ENCODE measurements at regions not wholly inside any gene's neighbourhood (a gene's known extent, or its start where the extent isn't known, plus 50 kb on each side); places are given as distances from the start of the nearest gene placed in this dataset.

- intact Hi-C loops (cut with DNase I), result loop anchor here in 1 of 10 donors (5.0 kb wide), 1 partner anchor 156 kb away; no protein-coding TSS in a partner anchor
- peaks cover 0 to 11% (median 0%) of the 10 kb centered on the region in 9 donors for H3K4me1 ChIP-seq
- peaks cover 0 to 2% (median 0%) of the 10 kb centered on the region in 11 donors for H3K9me3 ChIP-seq
- DNase-seq (no peak), ATAC-seq (no peak)
- no peak overlapping the region for H3K27ac ChIP-seq
- no peak for TF ChIP-seq CTCF (IDR thresholded peaks at IDR 0.05)
- WGBS, 2 donors, result 92 to 93% methylated on average over 1 of the region's 1 CpG
- no peak overlapping the region for H3K4me3 ChIP-seq
- H3K36me3 ChIP-seq, result no peaks in the 10 kb centered on the region
- no peaks in the 10 kb centered on the region for H3K27me3 ChIP-seq
These were observed 68.1 kb upstream of the OTOGL start for GRCh38 chr12:80031229-80031628.

DNA sequence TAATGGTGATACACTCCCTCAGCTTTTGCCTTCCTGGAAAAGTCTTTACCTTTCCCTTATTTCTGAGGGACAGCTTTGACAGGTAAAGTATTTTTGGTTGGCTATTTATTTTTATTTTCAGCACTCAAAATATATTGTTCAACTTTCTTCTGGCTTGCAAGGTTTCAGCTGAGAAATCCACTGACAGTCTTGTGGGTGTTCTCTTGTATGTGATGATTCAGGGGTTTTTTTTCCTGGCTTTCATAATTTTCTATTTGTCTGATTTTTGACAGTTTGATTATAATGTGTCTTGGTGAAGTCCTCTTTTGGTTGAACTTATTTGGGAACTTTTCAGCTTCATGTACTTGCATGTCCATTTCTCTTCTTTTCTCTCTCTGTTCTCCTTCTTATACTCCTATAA is 73.7 kb upstream of the OTOGL start:
- intact Hi-C loops (cut with DNase I), result no loop called here
- Histone ChIP-seq H3K4me3 (no peak overlapping the region), H3K27ac (no peak overlapping the region), H3K36me3 (no peaks in the 10 kb centered on the region), H3K4me1 (no peaks in the 10 kb centered on the region), H3K9me3 (peaks cover 0 to 19% (median 4%) of the 10 kb centered on the region in 11 donors), H3K27me3 (no peaks in the 10 kb centered on the region)
- no peak for TF ChIP-seq CTCF (IDR thresholded peaks at IDR 0.05)
- ATAC-seq, result no peak
- no peak for DNase-seq

DNA sequence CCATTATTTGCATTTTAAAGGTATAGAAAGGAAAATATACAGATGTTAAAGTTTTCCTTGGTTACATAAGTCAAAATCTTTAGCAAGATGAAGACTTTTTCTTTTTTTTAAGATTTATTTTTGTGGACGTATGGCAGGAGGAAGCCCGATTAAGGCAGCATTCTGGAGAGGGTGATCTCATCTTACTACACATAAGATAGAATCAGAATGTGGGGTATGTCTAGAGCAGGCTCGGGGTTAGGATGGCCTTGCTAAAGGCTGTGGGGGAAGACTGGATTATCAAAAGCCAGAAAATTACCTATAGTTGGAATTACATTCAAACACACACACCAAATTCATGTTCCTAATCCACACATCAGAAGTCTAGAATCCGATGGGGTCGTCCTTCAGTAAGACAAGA is 79.6 kb upstream of the OTOGL start:
- Histone ChIP-seq H3K4me1 (peaks cover 0 to 5% (median 0%) of the 10 kb centered on the region in 9 donors), H3K27me3 (no peaks in the 10 kb centered on the region), H3K4me3 (no peak overlapping the region), H3K27ac (no peak overlapping the region), H3K36me3 (no peaks in the 10 kb centered on the region), H3K9me3 (peaks cover 0 to 4% (median 0%) of the 10 kb centered on the region in 11 donors)
- no peak for ATAC-seq
- WGBS, 2 donors, result 67 to 73% methylated on average over 5 of the region's 5 CpGs
- TF ChIP-seq CTCF (IDR thresholded peaks at IDR 0.05), result no peak
- intact Hi-C loops (cut with DNase I), result no loop called here
- no peak for DNase-seq

- H3K4me1 ChIP-seq, result peaks cover 0 to 5% (median 0%) of the 10 kb centered on the region in 9 donors
- WGBS, 2 donors, result 81 to 87% methylated on average over 4 of the region's 4 CpGs
- peaks cover 0 to 9% (median 0%) of the 10 kb centered on the region in 11 donors for H3K9me3 ChIP-seq
- peak overlapping the region in 3 of 10 donors; percentile 1 to 42 (median 16) for H3K27ac ChIP-seq
- no peak for TF ChIP-seq CTCF (IDR thresholded peaks at IDR 0.05)
- ATAC-seq (no peak), DNase-seq (no peak)
- no peaks in the 10 kb centered on the region for H3K27me3 ChIP-seq
- no peak overlapping the region for H3K4me3 ChIP-seq
- no peaks in the 10 kb centered on the region for H3K36me3 ChIP-seq
- intact Hi-C loops (cut with DNase I), result no loop called here
These were observed 81.2 kb upstream of the OTOGL start for GRCh38 chr12:80018119-80018518.

Data from heart right ventricle (tissue), 16 donors.